Small intestine (tissue), 7 donors: ENCODE measurements at regions not wholly inside any gene's neighbourhood (a gene's known extent, or its start where the extent isn't known, plus 50 kb on each side); places are given as distances from the start of the nearest gene placed in this dataset.

Experiments
- DNase-seq, 2 donors: peaks; one replicate each; pipeline versions ENCODE4 v3.0.0 to v3.0.0-alpha.2; 2013
- FAIRE-seq: peaks from 2 replicates; lab custom pipeline; 2012; peaks lifted over from hg19 to GRCh38; lab: Jason Lieb, UNC
- H3K27ac ChIP-seq, 3 donors: one replicate each; pipeline ENCODE4 v1.5.1; 2013; ENCODE audit warnings: low read length in 2 of 3, mild to moderate bottlenecking in 2 of 3, control low read depth in 1 of 3, inconsistent platforms in 1 of 3, low read depth in 1 of 3, moderate library complexity in 1 of 3
- H3K27me3 ChIP-seq, 3 donors: one replicate each; pipeline ENCODE4 v1.6.1; 2013; ENCODE audit warnings: low read length in 3 of 3, inconsistent platforms in 1 of 3; ENCODE audit not compliant: control insufficient read depth in 3 of 3, insufficient read depth in 3 of 3
- H3K36me3 ChIP-seq, 3 donors: one replicate each; pipeline ENCODE4 v1.6.1; 2013; ENCODE audit warnings: low read length in 3 of 3, inconsistent platforms in 1 of 3, low read depth in 1 of 3, mild to moderate bottlenecking in 1 of 3, moderate library complexity in 1 of 3; ENCODE audit not compliant: control insufficient read depth in 3 of 3, insufficient read depth in 2 of 3
- H3K4me1 ChIP-seq, 3 donors: one replicate each; pipeline ENCODE4 v1.6.1; 2013; ENCODE audit warnings: low read length in 2 of 3, inconsistent platforms in 1 of 3, low read depth in 1 of 3, mild to moderate bottlenecking in 1 of 3, moderate library complexity in 1 of 3; ENCODE audit not compliant: control insufficient read depth in 3 of 3, insufficient read depth in 2 of 3
- H3K4me3 ChIP-seq, 3 donors: one replicate each; pipeline ENCODE4 v1.5.1; 2013; ENCODE audit warnings: low read length in 3 of 3, control low read depth in 1 of 3, inconsistent platforms in 1 of 3, low read depth in 1 of 3, mild to moderate bottlenecking in 1 of 3, moderate library complexity in 1 of 3
- H3K9me3 ChIP-seq, 2 donors: one replicate each; pipeline ENCODE4 v1.6.1; 2013; ENCODE audit warnings: low read depth in 1 of 2, low read length in 1 of 2; ENCODE audit not compliant: control insufficient read depth in 2 of 2, insufficient read depth in 1 of 2
- WGBS, 3 donors: extraction: QIAGEN DNeasy Blood & Tissue Kit; methylation state at CpG; one replicate each; pipeline ENCODE4 v1.1.7; 2013; 5-methylcytosine and 5-hydroxymethylcytosine counted together
- donor health status: healthy with polysubstance abuse.
- donor health status: control.
- donor health status: control.
- donor health status: Bipolar disorder and iron deficiency.
- donor health status: healthy.

DNA sequence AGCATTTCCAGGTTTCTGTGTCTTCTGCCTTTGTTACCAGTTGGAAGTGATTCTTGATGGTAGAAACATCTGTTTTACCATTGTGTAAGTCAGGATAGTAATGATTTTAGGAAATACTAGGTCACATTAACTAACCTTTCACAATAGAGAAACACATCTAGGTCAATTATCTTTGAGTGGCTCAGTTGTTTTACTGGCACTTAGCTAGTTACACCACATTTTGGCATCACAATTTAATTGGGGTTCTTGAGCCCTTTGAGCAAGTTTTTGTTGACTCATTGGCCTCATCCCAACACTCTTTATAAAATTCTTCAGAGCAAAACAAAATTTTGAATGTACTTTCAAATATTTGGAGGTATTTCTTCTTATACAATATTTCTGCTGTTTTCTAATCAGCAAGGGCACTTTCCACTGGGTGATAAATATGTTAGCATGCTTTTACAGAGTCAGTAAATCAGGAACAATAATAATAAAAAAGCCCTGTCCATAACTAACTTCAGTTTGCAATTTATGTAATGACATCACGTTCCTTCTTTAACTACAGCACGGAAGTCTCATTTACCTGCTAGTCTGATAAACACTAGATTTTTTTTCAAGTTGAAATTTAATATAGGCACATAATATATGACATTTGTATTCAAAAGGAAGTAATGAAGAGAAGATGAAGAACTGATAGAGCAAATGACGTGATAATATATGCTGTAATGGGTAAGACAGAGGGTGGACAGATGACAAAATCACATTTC is 64.8 kb upstream of the GK2 start:
- 76 to 85% (median 82%) methylated on average over 3 of the region's 3 CpGs for WGBS, 3 donors
- H3K36me3 ChIP-seq: no peaks in the 10 kb centered on the region
- H3K27me3 ChIP-seq: no peaks in the 10 kb centered on the region
- H3K9me3 ChIP-seq: no peaks in the 10 kb centered on the region
- DNase-seq: no peak
- no peaks in the 10 kb centered on the region for H3K4me1 ChIP-seq
- no peak overlapping the region for H3K4me3 ChIP-seq
- H3K27ac ChIP-seq: no peak overlapping the region
- no peak for FAIRE-seq

DNA sequence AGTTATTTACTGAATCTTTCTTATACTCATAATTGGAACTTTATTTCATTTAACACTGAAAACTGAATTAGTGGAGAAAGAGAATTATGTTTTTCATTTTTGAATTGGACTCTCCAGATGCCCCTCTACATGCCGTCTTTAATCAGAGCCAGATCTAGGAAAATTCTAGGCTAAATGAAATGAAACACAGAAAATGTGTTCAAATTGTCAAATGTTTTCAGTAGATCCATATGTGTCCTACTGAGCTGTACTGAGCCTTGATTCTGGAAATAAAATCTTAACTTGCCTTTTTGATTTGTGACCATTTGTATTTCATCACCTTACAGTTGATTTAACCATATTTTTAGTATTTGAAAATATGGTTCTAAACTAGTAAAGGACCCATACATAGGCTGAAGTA is 64.0 kb upstream of the GK2 start:
- FAIRE-seq: no peak
- Histone ChIP-seq H3K27me3 (no peaks in the 10 kb centered on the region), H3K36me3 (no peaks in the 10 kb centered on the region), H3K4me3 (no peak overlapping the region), H3K9me3 (no peaks in the 10 kb centered on the region), H3K27ac (no peak overlapping the region), H3K4me1 (no peaks in the 10 kb centered on the region)
- WGBS, 3 donors: 84 to 97% (median 94%) methylated on average over 1 of the region's 1 CpG
- DNase-seq: no peak

DNA sequence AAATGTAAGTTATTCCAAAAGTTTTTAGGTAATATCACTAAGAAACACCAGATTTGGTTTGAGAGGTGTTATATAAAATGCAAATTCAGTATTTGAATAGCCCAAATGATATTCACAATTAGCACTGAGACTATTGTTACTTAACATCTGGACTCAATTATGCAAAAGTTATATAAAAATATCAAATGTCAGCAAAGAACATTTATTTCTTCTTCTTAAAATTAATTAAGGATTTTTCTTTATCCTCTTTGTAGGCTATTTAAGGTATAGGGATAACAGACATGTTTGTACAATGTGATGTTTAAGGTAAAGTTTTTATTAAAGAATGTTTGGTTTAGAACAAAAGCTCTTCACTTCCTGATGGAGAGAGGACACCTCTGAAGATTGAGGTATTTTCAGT is 63.3 kb upstream of the GK2 start:
- H3K4me1 ChIP-seq: no peaks in the 10 kb centered on the region
- H3K36me3 ChIP-seq: no peaks in the 10 kb centered on the region
- H3K27me3 ChIP-seq: no peaks in the 10 kb centered on the region
- DNase-seq: no peak
- FAIRE-seq: no peak
- H3K4me3 ChIP-seq: no peak overlapping the region
- H3K27ac ChIP-seq: no peak overlapping the region
- no peaks in the 10 kb centered on the region for H3K9me3 ChIP-seq

DNA sequence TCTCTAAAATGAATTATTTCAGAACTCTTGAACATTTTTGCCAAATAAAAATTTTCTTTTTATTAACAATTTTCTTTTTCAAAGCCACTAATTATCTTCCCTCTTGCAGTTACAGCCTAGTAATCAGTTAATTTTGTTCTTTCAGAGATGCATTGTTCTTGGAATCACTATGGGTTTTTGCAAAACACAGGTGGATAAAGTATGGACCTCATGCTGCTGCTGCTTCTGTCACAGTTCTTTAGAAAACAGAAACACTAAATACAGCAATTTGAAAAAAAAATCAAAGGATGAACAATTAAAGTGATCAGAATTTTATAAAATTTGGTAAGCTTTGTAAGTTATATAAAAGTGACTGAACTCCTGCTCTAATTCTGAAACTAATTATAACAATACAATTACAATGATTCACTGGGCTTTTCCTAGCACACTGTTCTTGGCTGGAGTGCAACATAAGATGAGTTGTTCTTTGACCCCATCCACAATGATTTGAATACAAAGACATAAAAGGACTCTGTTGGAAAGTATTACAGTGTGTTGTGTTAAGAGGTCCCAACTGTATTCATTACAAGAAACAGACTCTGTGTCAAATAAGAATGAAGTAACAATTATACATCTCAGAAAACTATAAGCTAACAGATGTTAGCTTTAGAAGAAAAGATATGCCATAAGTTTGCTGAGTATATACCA is 59.4 kb upstream of the GK2 start:
- H3K27me3 ChIP-seq: no peaks in the 10 kb centered on the region
- H3K9me3 ChIP-seq: no peaks in the 10 kb centered on the region
- H3K4me1 ChIP-seq: no peaks in the 10 kb centered on the region
- FAIRE-seq (no peak), DNase-seq (no peak)
- H3K36me3 ChIP-seq: no peaks in the 10 kb centered on the region
- no peak overlapping the region for H3K27ac ChIP-seq
- H3K4me3 ChIP-seq: no peak overlapping the region

DNA sequence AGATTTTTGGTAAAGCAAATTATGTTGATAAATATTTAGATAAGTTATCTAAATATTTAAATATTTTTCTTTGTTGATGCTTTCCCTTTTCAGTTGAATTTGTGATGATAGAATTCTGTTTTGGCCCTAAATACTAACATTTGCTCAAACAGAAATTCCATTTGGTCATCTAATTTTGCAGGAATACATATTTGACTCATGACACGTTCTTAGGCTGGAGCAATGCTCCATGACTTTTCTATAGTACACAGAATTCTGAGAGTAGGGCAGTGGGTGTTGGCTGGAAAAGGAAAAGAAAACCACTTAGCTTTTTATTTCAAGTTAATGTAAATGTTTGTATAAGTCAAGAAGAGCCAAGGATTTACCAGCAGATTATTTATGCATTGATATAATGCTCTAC is 58.6 kb upstream of the GK2 start:
- no peaks in the 10 kb centered on the region for H3K27me3 ChIP-seq
- H3K4me1 ChIP-seq: no peaks in the 10 kb centered on the region
- FAIRE-seq (no peak), DNase-seq (no peak)
- no peak overlapping the region for H3K27ac ChIP-seq
- H3K9me3 ChIP-seq: no peaks in the 10 kb centered on the region
- no peaks in the 10 kb centered on the region for H3K36me3 ChIP-seq
- no peak overlapping the region for H3K4me3 ChIP-seq
- 28 to 43% (median 30%) methylated on average over 1 of the region's 1 CpG for WGBS, 3 donors
